ENCODE measurements at regions not wholly inside any gene's neighbourhood (a gene's known extent, or its start where the extent isn't known, plus 50 kb on each side); places are given as distances from the start of the nearest gene placed in this dataset.

DNA sequence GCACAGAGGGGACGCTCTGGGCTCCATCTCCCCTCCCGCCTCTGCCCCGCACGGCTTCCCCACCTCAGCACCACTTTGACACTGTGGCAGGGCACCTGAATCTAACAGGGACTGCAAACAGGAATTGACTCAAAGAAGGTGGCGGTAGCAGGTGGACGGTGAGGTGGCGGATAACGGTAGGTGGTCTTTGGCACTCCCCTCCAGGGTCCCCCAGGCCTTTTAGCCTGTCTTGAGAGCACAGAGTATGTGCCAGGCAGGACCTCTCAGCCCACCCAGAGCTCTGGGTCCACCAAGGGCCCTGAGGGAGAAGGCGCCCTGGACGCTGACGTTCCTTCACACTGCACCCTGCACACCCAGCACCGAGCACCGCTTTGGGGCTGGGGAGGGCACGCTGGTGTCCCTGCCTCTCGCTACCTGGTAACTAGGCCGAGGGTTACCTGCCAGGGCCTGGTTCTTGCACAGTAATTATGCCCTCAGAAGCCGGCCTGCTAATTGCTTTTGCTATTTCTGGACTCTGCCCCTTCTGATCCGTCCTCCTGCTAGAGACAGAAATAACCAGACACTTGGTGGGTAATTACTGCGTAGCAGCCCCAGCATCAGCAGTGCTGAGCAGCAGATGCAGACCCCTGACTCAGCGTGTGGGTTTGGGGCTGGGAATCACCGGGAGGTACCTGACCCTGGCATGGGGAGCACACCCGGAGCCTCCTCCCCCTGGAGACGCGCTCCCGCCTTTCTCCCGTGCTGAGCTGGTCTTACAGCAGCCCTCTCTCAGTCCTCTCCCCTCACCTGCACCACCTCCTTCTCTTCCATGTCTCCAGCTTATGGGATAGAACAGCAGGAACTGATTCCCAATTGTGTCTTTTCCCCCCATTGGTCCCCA, 103.3 kb upstream of the B3GAT1 start:
- no peak for DNase-seq (ENCODE audit: low spot score)

DNA sequence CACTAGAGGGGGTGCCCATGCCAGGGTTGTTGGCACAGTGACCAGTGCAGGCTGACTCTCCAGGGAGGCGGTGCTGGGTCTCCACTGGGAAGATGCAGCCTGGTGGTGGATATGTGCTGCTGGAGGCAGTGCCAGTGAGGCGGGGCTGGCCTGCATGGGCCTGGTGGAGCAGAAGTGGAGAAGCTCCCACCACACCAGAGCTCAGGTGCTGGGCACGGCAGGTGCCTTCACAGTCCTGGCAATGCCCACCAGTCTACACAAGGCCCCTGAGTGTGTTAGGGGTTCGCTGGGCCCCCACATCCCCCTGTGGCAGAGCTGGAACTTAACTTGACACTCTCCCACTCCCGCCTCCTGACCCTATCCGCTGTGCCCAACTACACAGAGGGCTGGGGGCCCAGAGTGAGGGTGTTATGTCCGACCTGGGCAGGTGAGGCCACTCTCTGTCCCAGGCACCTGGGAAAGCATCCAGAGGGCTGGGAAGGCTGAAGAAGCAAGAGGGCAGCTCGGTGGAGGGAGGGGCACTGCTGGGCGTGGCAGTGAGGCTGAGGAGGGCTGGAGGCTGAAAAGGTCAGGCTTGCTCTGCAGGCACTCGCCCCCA, 102.4 kb upstream of the B3GAT1 start:
- no peak for DNase-seq (ENCODE audit: low spot score)

DNA sequence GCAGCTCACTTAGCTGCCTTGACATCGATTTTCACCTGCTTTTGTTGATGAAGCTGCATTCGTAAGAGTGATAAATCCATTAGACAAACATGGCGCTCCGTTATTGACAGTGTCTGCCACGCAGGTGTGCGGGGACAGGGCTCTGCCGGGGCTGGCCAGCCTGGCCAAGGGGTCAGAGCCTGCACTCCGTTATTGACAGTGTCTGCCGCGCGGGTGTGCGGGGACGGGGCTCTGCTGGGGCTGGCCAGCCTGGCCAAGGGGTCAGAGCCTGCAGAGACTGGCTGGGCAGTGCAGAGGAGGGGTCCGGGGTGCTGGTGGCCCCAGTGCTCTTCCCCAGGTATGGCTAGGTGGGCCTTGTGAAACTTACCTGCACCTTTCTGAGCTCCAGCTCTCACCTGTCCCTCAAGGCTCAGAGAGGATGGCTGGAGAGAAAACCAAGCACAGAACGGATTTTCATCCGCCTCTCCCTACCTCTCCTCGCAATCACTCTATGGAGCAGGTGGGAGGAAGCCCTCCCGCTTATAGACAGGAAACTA, 101.6 kb upstream of the B3GAT1 start:
- DNase-seq (ENCODE audit: low spot score): no peak

DNA sequence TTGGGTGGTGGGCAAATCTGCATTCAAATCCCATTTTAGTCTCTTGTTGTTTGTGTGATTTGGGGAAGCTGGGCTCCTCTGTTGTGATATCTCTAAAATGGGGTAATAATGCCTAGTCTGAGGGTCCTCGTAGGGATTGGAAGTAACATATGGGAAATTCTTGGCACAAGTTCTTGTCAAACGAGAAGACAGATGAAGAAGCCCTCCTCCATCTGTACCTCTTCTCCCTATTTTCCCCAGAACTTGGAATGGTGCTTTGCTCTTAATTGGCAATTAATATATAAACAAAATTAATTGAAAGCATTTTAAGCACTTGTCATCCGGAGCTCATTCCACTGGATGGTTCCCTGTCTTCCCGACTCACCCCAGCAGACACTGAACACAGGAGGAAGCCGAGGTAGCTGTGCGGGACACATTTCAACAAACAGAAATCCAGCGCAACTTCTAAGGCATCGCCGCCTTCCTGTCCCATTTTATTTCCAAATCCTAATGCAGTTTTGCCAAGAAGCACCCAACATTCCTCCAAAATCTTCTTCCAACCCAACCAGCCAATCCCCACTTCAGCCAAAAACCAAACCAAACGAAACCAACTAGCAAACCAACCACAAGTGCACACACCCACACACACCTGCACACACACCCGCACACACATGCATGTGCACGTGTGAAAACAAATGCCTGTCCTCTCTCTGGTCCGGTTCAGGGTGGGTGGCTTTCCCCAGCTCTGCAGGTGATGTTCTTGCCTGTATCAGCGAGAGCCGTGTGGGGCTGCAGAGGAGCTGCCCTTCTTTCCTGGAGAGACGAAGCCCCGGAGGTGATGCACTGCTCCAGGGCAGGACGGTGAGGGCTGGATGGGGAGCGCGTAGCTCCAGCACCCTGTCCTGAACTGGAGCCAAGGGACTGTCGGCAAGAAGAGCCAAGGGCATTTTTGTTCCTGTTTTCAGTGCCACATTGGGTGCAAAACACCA, 100.8 kb upstream of the B3GAT1 start:
- DNase-seq (ENCODE audit: low spot score): no peak

DNA sequence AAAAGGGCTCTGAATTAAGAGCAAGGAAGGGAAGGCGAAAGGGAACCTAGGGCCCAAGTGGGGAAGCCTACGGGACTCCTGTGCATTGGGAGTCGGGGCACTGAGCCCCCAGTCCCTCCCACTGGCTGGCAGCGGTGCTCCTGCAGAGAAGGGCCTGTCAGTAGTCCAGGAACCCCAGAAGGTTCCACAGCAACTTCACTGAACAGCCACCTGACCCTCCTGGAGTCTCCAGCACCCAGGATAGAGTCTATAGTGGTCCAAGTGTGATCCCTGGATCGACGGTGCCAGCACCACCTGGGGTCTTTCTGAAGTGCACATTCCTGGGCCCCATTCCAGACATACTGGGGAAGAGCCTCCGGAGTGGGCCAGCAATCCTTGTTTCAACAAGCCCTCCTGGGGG, 100.0 kb upstream of the B3GAT1 start:
- DNase-seq (ENCODE audit: low spot score): no peak

DNA sequence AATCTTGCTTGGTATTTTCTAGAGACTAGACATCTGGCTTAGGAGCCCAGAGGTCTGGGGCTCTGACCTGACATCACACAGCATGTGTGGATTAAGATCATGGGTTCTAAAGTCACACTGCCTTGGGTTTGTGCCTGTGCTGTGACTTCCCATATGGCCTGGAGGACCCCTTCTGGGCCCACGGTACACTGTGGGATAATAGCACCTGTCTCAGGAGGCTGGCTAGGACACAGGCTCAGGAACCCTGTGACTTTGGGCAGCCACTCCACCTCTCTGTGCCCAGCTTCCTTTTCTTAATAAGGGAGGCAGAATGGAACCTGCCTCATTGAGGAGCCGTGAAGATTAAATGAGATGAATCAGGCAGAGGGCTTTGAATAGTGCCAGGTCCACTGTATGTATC, 99.2 kb upstream of the B3GAT1 start:
- DNase-seq (ENCODE audit: low spot score): no peak

DNA sequence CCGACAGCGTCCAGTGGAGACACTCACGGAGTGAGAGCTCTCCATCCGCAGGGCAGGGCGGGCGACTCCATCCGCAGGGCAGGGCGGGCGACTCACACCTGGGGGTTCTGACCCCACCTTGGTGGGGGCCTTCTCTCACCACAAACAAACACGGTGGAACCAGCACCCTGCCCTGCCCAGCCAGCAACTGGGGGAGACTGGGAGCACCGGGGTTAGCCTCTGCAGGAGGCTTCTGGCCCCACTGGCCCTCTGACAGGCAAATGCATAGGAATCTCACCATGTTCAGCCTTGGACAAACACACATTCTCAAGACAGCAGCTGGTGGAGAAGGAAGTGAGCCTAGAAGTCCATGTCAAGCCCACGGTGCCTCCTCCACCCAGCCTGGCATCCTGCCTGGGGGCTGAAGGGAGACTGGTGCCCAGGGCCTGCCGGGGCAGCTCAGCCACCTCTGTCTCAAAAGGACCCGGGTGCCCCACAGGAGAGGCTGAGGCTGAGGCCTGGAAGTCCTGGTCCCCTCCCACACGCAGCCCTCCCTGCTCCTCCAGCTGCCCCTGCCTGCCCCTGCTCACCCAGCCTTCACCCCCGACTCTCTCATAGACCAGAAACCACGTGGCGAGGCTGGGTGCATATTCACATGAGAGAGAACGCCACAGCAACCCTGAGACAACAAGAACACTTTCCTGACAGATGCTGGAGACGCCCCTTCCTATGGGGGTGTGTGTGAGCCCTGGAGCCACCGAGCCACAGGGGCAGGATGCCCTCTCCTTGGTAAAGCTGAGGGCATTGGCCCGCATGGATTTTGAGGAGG, 98.4 kb upstream of the B3GAT1 start:
- DNase-seq (ENCODE audit: low spot score): no peak

DNA sequence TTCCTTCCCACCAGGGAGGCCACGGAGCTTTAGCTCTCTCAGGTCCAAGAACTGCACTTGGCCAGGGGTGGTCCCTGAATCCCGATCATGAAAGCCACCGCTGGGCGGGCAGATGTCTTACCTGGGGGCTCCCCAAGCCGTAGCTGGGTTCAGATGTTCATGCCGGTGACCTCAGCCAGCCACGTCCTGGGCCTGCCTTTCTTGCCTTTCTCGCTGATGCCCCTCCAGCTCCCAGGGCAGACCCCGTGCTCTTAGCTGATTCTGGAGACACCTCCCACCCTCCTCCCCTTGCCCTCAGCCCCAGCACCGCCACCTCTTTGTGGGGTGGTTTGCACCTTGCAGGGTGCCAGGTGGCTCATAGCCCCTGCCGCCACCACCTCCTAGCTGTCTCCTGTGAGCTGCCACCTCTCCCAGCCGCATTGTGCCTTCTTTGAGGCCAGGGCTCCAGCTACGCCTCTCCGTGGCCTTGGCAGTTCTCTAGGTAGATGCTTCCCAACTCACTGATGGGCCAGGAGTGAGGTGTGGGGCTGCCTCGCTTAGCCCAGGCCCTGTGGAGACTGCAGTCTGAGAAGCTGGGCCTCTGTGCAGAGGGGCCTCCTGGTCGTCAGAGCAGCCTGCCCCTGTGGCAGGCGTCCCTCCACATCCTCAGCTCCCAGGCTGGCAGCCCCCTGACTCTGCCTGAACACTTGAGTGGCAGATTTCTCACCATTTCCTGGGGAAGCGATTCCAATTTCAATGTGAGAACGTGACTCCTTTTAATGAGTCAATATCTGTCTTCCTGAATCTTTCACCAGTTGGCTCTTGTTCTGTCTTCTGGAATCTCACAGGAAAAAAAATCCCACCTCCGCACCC, 97.6 kb upstream of the B3GAT1 start:
- DNase-seq (ENCODE audit: low spot score): no peak

DNA sequence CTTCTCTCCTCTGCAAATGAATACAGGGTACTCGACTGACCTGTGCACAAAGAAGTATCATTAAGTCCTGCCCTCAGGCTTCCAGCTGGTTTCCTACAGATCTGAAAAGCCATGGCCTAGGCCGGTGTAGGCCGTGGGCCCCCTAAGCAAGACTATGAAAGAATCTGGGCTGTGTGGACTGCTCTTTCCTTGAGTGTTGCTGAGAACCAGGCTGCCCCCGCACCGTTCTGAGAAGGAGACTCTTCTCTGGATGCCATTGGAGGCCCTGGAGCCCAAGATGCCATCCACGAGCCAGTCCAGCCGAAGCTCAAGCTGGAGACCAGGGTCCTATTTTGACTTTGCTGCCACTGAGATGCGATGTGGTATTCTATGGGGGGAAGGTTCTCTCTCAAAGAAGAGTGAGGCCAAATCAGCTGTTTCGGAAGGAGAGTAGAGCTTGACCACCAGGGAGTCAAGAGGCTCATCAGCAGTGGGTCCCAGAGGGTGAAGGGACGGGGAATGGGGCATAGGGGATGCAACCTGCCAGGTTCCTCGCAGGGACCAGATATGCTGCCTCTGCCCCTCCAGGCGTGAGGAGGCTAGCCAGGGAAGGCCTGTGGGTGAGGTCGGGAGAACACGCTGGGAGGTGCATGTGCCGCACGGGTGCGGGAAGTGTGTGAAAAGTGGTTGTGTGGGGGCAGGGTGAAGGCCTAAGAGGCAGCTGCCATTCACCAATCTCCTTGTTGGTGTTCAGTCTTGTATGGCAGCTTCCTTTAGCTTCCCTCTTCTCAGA, 96.4 kb upstream of the B3GAT1 start:
- no peak for DNase-seq (ENCODE audit: low spot score)

DNA sequence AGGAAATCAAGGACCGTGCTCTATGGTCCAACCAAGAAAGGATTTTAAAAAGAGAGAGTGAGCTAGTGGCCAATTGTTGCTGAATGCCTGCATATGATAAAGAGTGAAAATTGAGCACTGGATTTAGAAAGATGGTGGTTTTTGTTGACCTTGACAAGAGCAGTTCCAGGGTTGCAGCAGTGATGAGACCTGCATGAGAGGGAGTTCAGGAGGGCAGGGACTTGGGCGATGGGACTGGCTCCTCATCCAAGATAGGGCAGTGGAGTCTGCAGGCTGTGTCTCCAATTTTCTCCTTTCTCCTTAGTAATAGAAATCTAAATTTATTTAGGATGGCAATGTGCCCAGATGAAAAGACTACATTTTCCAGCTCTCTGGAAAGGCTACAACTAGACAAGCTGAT, 94.0 kb upstream of the B3GAT1 start:
- DNase-seq (ENCODE audit: low spot score): no peak

DNA sequence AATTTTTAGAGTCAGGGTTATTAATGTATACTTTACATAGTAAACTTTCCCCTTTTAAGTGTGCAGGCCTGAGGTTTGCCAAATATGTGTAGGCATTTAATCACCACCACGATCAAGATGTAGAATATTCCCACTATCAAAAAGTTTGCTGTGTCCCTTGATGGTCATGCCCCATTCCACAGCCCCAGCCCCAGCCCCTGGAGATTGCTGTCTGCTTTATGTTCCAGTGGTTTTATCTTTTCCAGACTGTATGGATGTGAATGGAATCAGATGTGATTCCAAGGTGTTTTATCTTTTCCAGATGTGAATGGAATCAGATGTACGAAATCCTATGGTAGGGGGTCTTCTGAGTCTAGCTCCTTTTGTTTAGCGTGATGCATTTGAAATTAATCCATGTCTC, 93.1 kb upstream of the B3GAT1 start:
- DNase-seq (ENCODE audit: low spot score): no peak

DNA sequence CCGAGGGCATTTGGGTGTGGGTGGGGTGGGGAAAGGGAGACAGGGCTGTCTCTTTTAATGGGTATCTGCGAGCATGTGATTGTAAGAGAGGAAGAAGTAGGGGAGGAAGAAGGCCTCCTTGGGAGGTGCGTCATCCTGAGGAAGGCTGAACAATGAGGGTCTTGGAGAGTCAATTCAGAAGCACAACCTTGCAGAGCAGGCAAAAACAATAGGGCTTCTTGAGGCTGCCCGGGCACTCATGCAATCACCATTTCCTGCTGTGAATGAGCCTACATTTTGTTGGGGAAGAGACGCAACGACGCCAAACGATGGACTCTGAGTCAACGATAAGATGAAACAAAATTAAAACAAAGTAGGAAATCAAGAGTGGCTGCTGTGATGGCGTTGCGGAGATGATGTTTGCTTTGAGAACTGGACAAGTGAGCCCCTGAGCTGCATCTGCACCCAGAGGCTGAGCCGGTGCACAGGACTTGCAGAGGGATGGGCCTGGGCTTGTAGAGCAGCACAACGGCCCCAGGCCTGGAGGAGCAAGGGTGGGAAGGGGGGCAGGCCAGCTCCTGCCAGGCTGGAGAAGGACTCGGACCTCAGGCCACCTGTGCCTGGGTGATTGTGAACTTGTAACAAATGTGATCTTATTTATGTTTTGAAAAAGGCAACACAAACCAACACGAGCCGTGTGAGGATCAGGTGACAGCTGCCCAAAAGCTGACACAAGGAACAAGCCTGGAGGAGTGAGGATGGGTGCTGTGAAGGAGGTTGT, 92.3 kb upstream of the B3GAT1 start:
- no peak for DNase-seq (ENCODE audit: low spot score)

DNA sequence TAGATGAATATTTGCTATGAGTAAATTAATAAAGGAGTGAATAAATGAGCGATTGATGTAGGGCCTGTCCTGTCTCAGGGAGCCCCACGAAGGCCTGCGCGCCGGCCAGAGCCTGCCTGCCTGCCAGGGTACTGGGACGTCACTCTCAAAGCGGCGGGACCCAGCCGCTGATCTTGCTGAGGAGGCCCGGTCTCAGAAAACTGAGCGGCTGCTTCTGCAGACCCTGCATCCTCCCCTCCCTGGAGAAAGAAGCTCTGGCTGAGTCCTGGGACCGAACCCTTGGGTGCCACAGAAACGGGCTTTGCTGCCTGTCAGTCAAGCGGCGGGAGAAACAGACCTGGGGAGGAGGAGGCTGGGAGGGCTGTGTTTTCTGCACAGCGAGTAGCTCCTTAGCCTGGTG, 91.6 kb upstream of the B3GAT1 start:
- DNase-seq (ENCODE audit: low spot score): no peak

DNA sequence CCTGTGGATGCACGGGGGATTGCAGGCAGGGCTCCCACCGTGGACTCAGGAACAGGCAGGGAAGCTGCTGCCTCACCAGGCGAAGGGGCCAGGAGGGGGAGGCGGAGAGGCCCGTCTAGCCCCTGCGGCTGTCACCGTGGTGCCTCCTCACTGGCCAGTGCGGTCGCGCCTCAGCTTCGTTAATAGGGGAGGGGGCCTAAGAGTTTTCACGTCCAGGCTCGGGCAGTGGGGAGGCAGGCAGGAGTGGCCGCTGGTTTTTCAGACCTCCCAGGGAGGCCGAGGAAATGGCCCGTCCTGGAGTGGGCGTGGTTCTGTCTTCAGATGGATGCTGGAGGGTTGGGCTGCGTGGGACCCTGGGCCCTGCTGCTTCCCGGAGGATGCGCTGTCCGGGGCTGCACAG, 91.1 kb upstream of the B3GAT1 start:
- no peak for DNase-seq (ENCODE audit: low spot score)

DNA sequence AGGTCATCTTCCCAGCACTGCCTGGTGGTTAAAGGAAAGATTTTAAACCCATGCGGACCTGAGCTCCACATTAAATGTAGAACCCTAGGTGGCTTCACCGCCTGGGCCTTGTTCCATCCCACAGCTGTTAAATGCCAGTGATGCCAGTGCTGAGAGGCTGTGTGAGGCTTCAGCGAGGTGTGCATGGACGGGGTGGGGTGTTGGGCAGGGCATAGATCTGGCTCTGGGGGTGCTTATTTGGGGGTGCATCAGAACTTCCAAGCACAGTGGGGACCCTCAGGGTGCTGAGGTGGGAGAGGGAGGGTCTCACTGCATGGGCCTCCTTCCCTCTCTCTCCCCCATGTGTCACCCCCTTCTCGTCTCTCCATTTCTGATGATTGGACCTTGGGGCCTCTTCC, 90.1 kb upstream of the B3GAT1 start:
- no peak for DNase-seq (ENCODE audit: low spot score)

DNA sequence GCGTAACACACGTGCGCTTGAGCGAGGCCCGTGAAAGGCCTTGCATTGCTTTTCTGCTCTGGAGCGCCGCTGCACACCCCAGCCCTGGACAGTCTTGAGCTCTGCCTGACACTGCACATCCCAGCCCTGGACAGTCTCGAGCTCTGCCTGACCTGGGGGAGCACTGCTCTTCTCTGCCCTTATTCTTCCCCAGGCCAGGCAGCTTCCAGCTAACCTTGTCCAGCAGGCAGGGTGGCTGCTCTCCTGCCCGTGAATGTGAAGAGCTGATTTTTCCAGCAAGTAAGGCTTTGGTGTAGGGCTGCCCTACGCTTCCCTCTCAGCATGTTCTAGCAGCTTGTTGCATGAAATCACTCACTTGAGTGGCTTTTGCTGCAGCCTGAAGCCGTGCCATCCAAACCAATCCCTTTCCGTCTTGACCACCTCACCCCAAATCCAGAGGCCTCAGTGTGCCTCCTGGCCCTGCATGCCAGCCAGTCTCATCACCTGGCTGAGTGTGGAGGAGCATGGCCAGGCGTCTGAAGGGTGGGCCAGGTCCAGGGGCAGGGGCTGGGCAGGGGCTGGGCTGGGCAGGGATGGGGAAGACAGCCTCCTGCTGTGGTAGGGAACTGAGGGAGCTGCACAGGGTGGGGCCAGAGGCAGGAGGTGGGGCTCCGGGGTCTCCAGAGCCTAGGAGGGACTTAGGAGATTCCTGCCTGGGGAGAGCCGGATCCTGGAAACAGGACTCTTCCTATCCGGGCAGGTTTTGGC, 89.5 kb upstream of the B3GAT1 start:
- DNase-seq (ENCODE audit: low spot score): no peak

DNA sequence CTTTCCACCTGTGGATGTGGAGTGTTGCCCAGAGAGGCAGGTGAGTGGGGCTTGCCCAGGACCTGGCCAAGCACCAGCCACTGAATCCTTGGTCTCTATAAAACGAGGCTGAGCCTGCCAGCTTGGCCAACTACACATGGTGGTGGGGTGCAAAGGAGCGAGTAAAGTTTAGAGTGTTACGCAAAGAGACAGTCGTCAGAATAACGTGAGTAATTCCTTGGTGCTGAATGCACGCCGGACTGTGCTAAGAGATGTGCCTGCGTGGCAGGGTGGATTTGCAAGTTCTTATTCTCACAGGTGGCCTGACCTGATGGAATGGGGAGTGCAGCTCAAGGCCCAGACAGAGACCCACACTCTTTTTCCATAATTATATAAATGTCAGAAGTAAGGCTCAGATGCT, 88.6 kb upstream of the B3GAT1 start:
- DNase-seq (ENCODE audit: low spot score): no peak

DNA sequence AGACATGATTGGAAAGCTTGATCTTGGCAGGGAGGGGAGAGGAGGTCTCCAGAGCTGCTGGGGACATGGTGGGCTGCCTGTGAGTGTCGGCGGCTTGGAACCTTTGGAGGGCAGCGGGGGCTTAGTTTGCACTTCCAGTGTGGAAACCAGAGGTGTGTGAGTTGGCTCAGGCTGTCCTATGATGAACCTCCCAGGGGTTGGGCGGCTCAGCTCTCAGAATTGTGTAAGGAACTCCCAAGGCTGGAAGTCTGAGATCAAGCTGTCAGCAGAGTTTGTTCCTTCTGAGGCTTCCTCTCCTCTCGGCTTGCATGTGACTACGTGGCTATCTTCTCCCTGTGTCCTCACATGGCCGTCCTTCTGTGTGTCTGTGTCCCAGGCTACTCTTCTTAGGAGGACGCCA, 87.9 kb upstream of the B3GAT1 start:
- DNase-seq (ENCODE audit: low spot score): no peak

All from GM03348 (cell line).